SK-N-MC (cell line): ENCODE measurements at regions not wholly inside any gene's neighbourhood (a gene's known extent, or its start where the extent isn't known, plus 50 kb on each side); places are given as distances from the start of the nearest gene placed in this dataset.

Experiments used
- EZH2 ChIP-seq: fragments of 200-600 bp; sonication (generic); IDR thresholded peaks from one replicate; pipeline ENCODE4 v1.6.1; 2017; ENCODE audit warnings: antibody characterized with exemption
- FOXP2 ChIP-seq: optimal IDR thresholded peaks from 2 replicates; pipeline ENCODE3; 2011; ENCODE audit warnings: mild to moderate bottlenecking, moderate library complexity; ENCODE audit not compliant: insufficient read depth; ENCODE audit errors: extremely low read length, control extremely low read depth
- POLR2AphosphoS5 ChIP-seq: IDR thresholded peaks from 2 replicates; pipeline ENCODE4 v1.6.1; 2012; ENCODE audit warnings: mild to moderate bottlenecking, low read depth, low read length, borderline replicate concordance

DNA sequence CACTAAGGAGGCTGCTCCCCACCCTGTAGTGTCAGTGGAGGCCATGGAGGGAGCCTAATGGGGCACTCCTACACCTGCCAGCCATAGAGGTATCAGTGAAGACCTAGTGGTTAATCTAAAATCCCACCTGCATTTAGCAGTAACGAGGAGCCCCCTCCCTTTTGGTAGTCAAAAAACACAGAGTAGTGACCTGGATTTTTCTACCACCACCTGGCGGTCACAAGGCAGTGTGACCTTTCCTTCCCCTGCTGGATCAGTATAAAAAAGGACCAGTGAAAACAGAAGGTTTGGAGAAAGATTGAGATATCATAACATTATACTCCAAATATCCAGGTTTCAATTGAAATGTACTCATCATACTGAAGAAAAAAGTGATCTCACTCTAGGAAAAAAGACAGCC lies 241.2 kb downstream of the PYDC2 start:
- TF ChIP-seq POLR2AphosphoS5 = no peak
- no peak for TF ChIP-seq FOXP2
- TF ChIP-seq EZH2 = no peak
